ENCODE measurements at regions not wholly inside any gene's neighbourhood (a gene's known extent, or its start where the extent isn't known, plus 50 kb on each side); places are given as distances from the start of the nearest gene placed in this dataset.

- H3K36me3 ChIP-seq (ENCODE audit: control insufficient read depth in 1 of 2, insufficient read depth in 2 of 2, low read length in 1 of 2): no peaks in the 10 kb centered on the region
- no peaks in the 10 kb centered on the region for H3K27me3 ChIP-seq (ENCODE audit: control insufficient read depth in 1 of 2, insufficient read depth in 2 of 2, low read length in 1 of 2)
- 12 to 15% methylated on average over 3 of the region's 3 CpGs for WGBS, 2 donors
- no peaks in the 10 kb centered on the region for H3K4me1 ChIP-seq (ENCODE audit: control insufficient read depth in 1 of 2, insufficient read depth in 2 of 2, low read length in 2 of 2)
- intact Hi-C loops (cut with DNase I): no loop called here
- ATAC-seq (ENCODE audit: low FRiP score) (no peak), DNase-seq (no peak)
- H3K27ac ChIP-seq (ENCODE audit: low read depth in 1 of 2, low read length in 2 of 2): no peak overlapping the region
- H3K4me3 ChIP-seq (ENCODE audit: low read length in 2 of 2): no peak overlapping the region
- H3K9me3 ChIP-seq (ENCODE audit: control insufficient read depth, low read length): no peaks in the 10 kb centered on the region
Measured at GRCh38 chr6:16868968-16869367, 107.7 kb upstream of the ATXN1 start.

- ATAC-seq (ENCODE audit: low FRiP score) (no peak), DNase-seq (no peak)
- Histone ChIP-seq H3K27ac (ENCODE audit: low read depth in 1 of 2, low read length in 2 of 2) (no peak overlapping the region), H3K4me3 (ENCODE audit: low read length in 2 of 2) (no peak overlapping the region), H3K9me3 (ENCODE audit: control insufficient read depth, low read length) (no peaks in the 10 kb centered on the region), H3K4me1 (ENCODE audit: control insufficient read depth in 1 of 2, insufficient read depth in 2 of 2, low read length in 2 of 2) (no peaks in the 10 kb centered on the region), H3K27me3 (ENCODE audit: control insufficient read depth in 1 of 2, insufficient read depth in 2 of 2, low read length in 1 of 2) (no peaks in the 10 kb centered on the region), H3K36me3 (ENCODE audit: control insufficient read depth in 1 of 2, insufficient read depth in 2 of 2, low read length in 1 of 2) (no peaks in the 10 kb centered on the region)
- WGBS, 2 donors: 82 to 93% methylated on average over 5 of the region's 5 CpGs
- intact Hi-C loops (cut with DNase I): no loop called here
Measured at GRCh38 chr6:16857969-16858592, 96.8 kb upstream of the ATXN1 start.

GRCh38 chr6:16855460-16855859, 94.2 kb upstream of the ATXN1 start:
- Histone ChIP-seq H3K27ac (ENCODE audit: low read depth in 1 of 2, low read length in 2 of 2) (no peak overlapping the region), H3K36me3 (ENCODE audit: control insufficient read depth in 1 of 2, insufficient read depth in 2 of 2, low read length in 1 of 2) (no peaks in the 10 kb centered on the region), H3K27me3 (ENCODE audit: control insufficient read depth in 1 of 2, insufficient read depth in 2 of 2, low read length in 1 of 2) (no peaks in the 10 kb centered on the region), H3K4me3 (ENCODE audit: low read length in 2 of 2) (no peak overlapping the region), H3K4me1 (ENCODE audit: control insufficient read depth in 1 of 2, insufficient read depth in 2 of 2, low read length in 2 of 2) (no peaks in the 10 kb centered on the region), H3K9me3 (ENCODE audit: control insufficient read depth, low read length) (no peaks in the 10 kb centered on the region)
- no peak for DNase-seq
- ATAC-seq (ENCODE audit: low FRiP score): no peak
- intact Hi-C loops (cut with DNase I): no loop called here

- H3K9me3 ChIP-seq (ENCODE audit: control insufficient read depth, low read length): no peaks in the 10 kb centered on the region
- 30 to 39% methylated on average over 2 of the region's 2 CpGs for WGBS, 2 donors
- ATAC-seq (ENCODE audit: low FRiP score) (no peak), DNase-seq (no peak)
- H3K36me3 ChIP-seq (ENCODE audit: control insufficient read depth in 1 of 2, insufficient read depth in 2 of 2, low read length in 1 of 2): no peaks in the 10 kb centered on the region
- H3K27me3 ChIP-seq (ENCODE audit: control insufficient read depth in 1 of 2, insufficient read depth in 2 of 2, low read length in 1 of 2): no peaks in the 10 kb centered on the region
- H3K4me3 ChIP-seq (ENCODE audit: low read length in 2 of 2): no peak overlapping the region
- H3K27ac ChIP-seq (ENCODE audit: low read depth in 1 of 2, low read length in 2 of 2): no peak overlapping the region
- H3K4me1 ChIP-seq (ENCODE audit: control insufficient read depth in 1 of 2, insufficient read depth in 2 of 2, low read length in 2 of 2): no peaks in the 10 kb centered on the region
- intact Hi-C loops (cut with DNase I): no loop called here
Measured at GRCh38 chr6:16854986-16855385, 93.7 kb upstream of the ATXN1 start.

GRCh38 chr6:16852671-16853070, 91.4 kb upstream of the ATXN1 start:
- H3K27ac ChIP-seq (ENCODE audit: low read depth in 1 of 2, low read length in 2 of 2): no peak overlapping the region
- H3K9me3 ChIP-seq (ENCODE audit: control insufficient read depth, low read length): no peaks in the 10 kb centered on the region
- no peak overlapping the region for H3K4me3 ChIP-seq (ENCODE audit: low read length in 2 of 2)
- 59 to 78% methylated on average over 6 of the region's 6 CpGs for WGBS, 2 donors
- H3K4me1 ChIP-seq (ENCODE audit: control insufficient read depth in 1 of 2, insufficient read depth in 2 of 2, low read length in 2 of 2): peaks cover 0 to 2% of the 10 kb centered on the region in 2 donors
- ATAC-seq (ENCODE audit: low FRiP score) (no peak), DNase-seq (no peak)
- no peaks in the 10 kb centered on the region for H3K27me3 ChIP-seq (ENCODE audit: control insufficient read depth in 1 of 2, insufficient read depth in 2 of 2, low read length in 1 of 2)
- intact Hi-C loops (cut with DNase I): no loop called here
- H3K36me3 ChIP-seq (ENCODE audit: control insufficient read depth in 1 of 2, insufficient read depth in 2 of 2, low read length in 1 of 2): no peaks in the 10 kb centered on the region

- ATAC-seq (ENCODE audit: low FRiP score): no peak
Measured at GRCh38 chr6:16851758-16852157, 90.5 kb upstream of the ATXN1 start.

GRCh38 chr6:16851044-16851540, 89.8 kb upstream of the ATXN1 start:
- DNase-seq (no peak), ATAC-seq (ENCODE audit: low FRiP score) (no peak)
- Histone ChIP-seq H3K27me3 (ENCODE audit: control insufficient read depth in 1 of 2, insufficient read depth in 2 of 2, low read length in 1 of 2) (no peaks in the 10 kb centered on the region), H3K27ac (ENCODE audit: low read depth in 1 of 2, low read length in 2 of 2) (no peak overlapping the region), H3K9me3 (ENCODE audit: control insufficient read depth, low read length) (no peaks in the 10 kb centered on the region), H3K36me3 (ENCODE audit: control insufficient read depth in 1 of 2, insufficient read depth in 2 of 2, low read length in 1 of 2) (no peaks in the 10 kb centered on the region), H3K4me3 (ENCODE audit: low read length in 2 of 2) (no peak overlapping the region), H3K4me1 (ENCODE audit: control insufficient read depth in 1 of 2, insufficient read depth in 2 of 2, low read length in 2 of 2) (peaks cover 0 to 2% of the 10 kb centered on the region in 2 donors)
- 91 to 94% methylated on average over 3 of the region's 3 CpGs for WGBS, 2 donors
- intact Hi-C loops (cut with DNase I): no loop called here

More at GRCh38 chr6:16851758-16852157, 90.5 kb upstream of the ATXN1 start:
- no peaks in the 10 kb centered on the region for H3K27me3 ChIP-seq (ENCODE audit: control insufficient read depth in 1 of 2, insufficient read depth in 2 of 2, low read length in 1 of 2)
- H3K36me3 ChIP-seq (ENCODE audit: control insufficient read depth in 1 of 2, insufficient read depth in 2 of 2, low read length in 1 of 2): no peaks in the 10 kb centered on the region
- DNase-seq: no peak
- H3K9me3 ChIP-seq (ENCODE audit: control insufficient read depth, low read length): no peaks in the 10 kb centered on the region
- WGBS, 2 donors: 20 to 38% methylated on average over 1 of the region's 1 CpG
- intact Hi-C loops (cut with DNase I): no loop called here
- H3K27ac ChIP-seq (ENCODE audit: low read depth in 1 of 2, low read length in 2 of 2): no peak overlapping the region
- peaks cover 0 to 2% of the 10 kb centered on the region in 2 donors for H3K4me1 ChIP-seq (ENCODE audit: control insufficient read depth in 1 of 2, insufficient read depth in 2 of 2, low read length in 2 of 2)
- no peak overlapping the region for H3K4me3 ChIP-seq (ENCODE audit: low read length in 2 of 2)

- WGBS, 2 donors: 74 to 84% methylated on average over 5 of the region's 5 CpGs
- Histone ChIP-seq H3K4me3 (ENCODE audit: low read length in 2 of 2) (no peak overlapping the region), H3K27ac (ENCODE audit: low read depth in 1 of 2, low read length in 2 of 2) (no peak overlapping the region), H3K27me3 (ENCODE audit: control insufficient read depth in 1 of 2, insufficient read depth in 2 of 2, low read length in 1 of 2) (no peaks in the 10 kb centered on the region), H3K4me1 (ENCODE audit: control insufficient read depth in 1 of 2, insufficient read depth in 2 of 2, low read length in 2 of 2) (peaks cover 0 to 2% of the 10 kb centered on the region in 2 donors), H3K9me3 (ENCODE audit: control insufficient read depth, low read length) (no peaks in the 10 kb centered on the region), H3K36me3 (ENCODE audit: control insufficient read depth in 1 of 2, insufficient read depth in 2 of 2, low read length in 1 of 2) (no peaks in the 10 kb centered on the region)
- DNase-seq: no peak
- intact Hi-C loops (cut with DNase I): no loop called here
- ATAC-seq (ENCODE audit: low FRiP score): no peak
Measured at GRCh38 chr6:16850681-16851026, 89.4 kb upstream of the ATXN1 start.

- peaks cover 0 to 2% of the 10 kb centered on the region in 2 donors for H3K4me1 ChIP-seq (ENCODE audit: control insufficient read depth in 1 of 2, insufficient read depth in 2 of 2, low read length in 2 of 2)
- DNase-seq (no peak), ATAC-seq (ENCODE audit: low FRiP score) (no peak)
- intact Hi-C loops (cut with DNase I): no loop called here
- no peaks in the 10 kb centered on the region for H3K27me3 ChIP-seq (ENCODE audit: control insufficient read depth in 1 of 2, insufficient read depth in 2 of 2, low read length in 1 of 2)
- H3K27ac ChIP-seq (ENCODE audit: low read depth in 1 of 2, low read length in 2 of 2): no peak overlapping the region
- 79 to 82% methylated on average over 7 of the region's 7 CpGs for WGBS, 2 donors
- H3K36me3 ChIP-seq (ENCODE audit: control insufficient read depth in 1 of 2, insufficient read depth in 2 of 2, low read length in 1 of 2): no peaks in the 10 kb centered on the region
- H3K4me3 ChIP-seq (ENCODE audit: low read length in 2 of 2): no peak overlapping the region
- no peaks in the 10 kb centered on the region for H3K9me3 ChIP-seq (ENCODE audit: control insufficient read depth, low read length)
Measured at GRCh38 chr6:16849988-16850680, 88.9 kb upstream of the ATXN1 start.
